Activated B cell treated with CpG ODN at 0.5 μM for 24 hours (primary cell): ENCODE measurements at regions not wholly inside any gene's neighbourhood (a gene's known extent, or its start where the extent isn't known, plus 50 kb on each side); places are given as distances from the start of the nearest gene placed in this dataset.

Source experiments
- ATAC-seq: fragments of 200-7000 bp; cut with Tn5 transposase; one replicate; pipeline ENCODE4 v1.10.0; 2021; ENCODE audit warnings: low read depth, mild to moderate bottlenecking, moderate library complexity
- CTCF ChIA-PET: fragments of 350-600 bp; sonication (Branson Sonifier 250); formaldehyde crosslinking; loops from one replicate; lab custom pipeline; 2021; ENCODE audit warnings: antibody characterized with exemption; lab: Charles Lee
- POLR2A ChIA-PET: fragments of 350-600 bp; sonication (Branson Sonifier 250); formaldehyde crosslinking; loops from one replicate; lab custom pipeline; 2021; ENCODE audit warnings: antibody characterized with exemption; lab: Charles Lee
- DNase-seq: peaks from one replicate; pipeline ENCODE4 v3.0.0; 2022
- H3K27ac Mint-ChIP-seq: one replicate; pipeline ENCODE4 v1.8.0; 2020; ENCODE audit warnings: mixed read lengths
- H3K27me3 Mint-ChIP-seq: one replicate; pipeline ENCODE4 v1.8.0; 2021; ENCODE audit warnings: mixed read lengths
- H3K36me3 Mint-ChIP-seq: one replicate; pipeline ENCODE4 v1.8.0; 2021; ENCODE audit warnings: low read depth, mixed read lengths
- H3K4me1 Mint-ChIP-seq: one replicate; pipeline ENCODE4 v1.8.0; 2021; ENCODE audit warnings: mixed read lengths
- H3K4me3 Mint-ChIP-seq: one replicate; pipeline ENCODE4 v1.8.0; 2020; ENCODE audit warnings: mild to moderate bottlenecking, mixed read lengths
- H3K9me3 Mint-ChIP-seq: one replicate; pipeline ENCODE4 v1.8.0; 2020; ENCODE audit warnings: mixed read lengths
- CTCF ChIP-seq: fragments of 200-600 bp; IDR thresholded peaks from one replicate; pipeline ENCODE4 v1.8.0; 2022; ENCODE audit warnings: antibody characterized with exemption, mild to moderate bottlenecking
- intact Hi-C: fragments of 100-400 bp; cut with micrococcal nuclease; formaldehyde crosslinking; loops from one replicate; pipeline ENCODE4 v1.15.1; 2024

- H3K27me3 Mint-ChIP-seq: peaks cover 17% of the 10 kb centered on the region
- no peak overlapping the region for H3K4me3 Mint-ChIP-seq
- H3K9me3 Mint-ChIP-seq: no peaks in the 10 kb centered on the region
- CTCF ChIA-PET: no interaction called here
- no peak for TF ChIP-seq CTCF
- ATAC-seq: no peak
- intact Hi-C loops: no loop called here
- peaks cover 14% of the 10 kb centered on the region for H3K4me1 Mint-ChIP-seq
- DNase-seq: no peak
- no peak overlapping the region for H3K27ac Mint-ChIP-seq
- no peaks in the 10 kb centered on the region for H3K36me3 Mint-ChIP-seq
- POLR2A ChIA-PET: no interaction called here
Measured at GRCh38 chr20:51119914-51120313, 97.0 kb upstream of the KCNG1 start.

- no peak overlapping the region for H3K4me3 Mint-ChIP-seq
- ATAC-seq (no peak), DNase-seq (no peak)
- H3K27ac Mint-ChIP-seq: no peak overlapping the region
- CTCF ChIA-PET: no interaction called here
- peaks cover 17% of the 10 kb centered on the region for H3K27me3 Mint-ChIP-seq
- H3K9me3 Mint-ChIP-seq: no peaks in the 10 kb centered on the region
- TF ChIP-seq CTCF: no peak
- POLR2A ChIA-PET: no interaction called here
- H3K4me1 Mint-ChIP-seq: peaks cover 14% of the 10 kb centered on the region
- H3K36me3 Mint-ChIP-seq: no peaks in the 10 kb centered on the region
- intact Hi-C loops: no loop called here
Measured at GRCh38 chr20:51118985-51119527, 96.1 kb upstream of the KCNG1 start.

GRCh38 chr20:51118216-51118615 lies 95.3 kb upstream of the KCNG1 start:
- Mint-ChIP-seq H3K9me3 (no peaks in the 10 kb centered on the region), H3K4me1 (peaks cover 13% of the 10 kb centered on the region), H3K36me3 (no peaks in the 10 kb centered on the region), H3K27ac (no peak overlapping the region), H3K27me3 (peaks cover 17% of the 10 kb centered on the region), H3K4me3 (no peak overlapping the region)
- ChIA-PET CTCF (no interaction called here), POLR2A (no interaction called here)
- ATAC-seq (no peak), DNase-seq (no peak)
- no peak for TF ChIP-seq CTCF
- intact Hi-C loops: no loop called here

- POLR2A ChIA-PET: interaction anchor here (0.5 kb wide), 1 partner anchor 51 kb away, joined by 6 read pairs; no protein-coding TSS in a partner anchor
- Mint-ChIP-seq H3K4me3 (no peak overlapping the region), H3K4me1 (peaks cover 7% of the 10 kb centered on the region), H3K27me3 (peaks cover 16% of the 10 kb centered on the region), H3K9me3 (no peaks in the 10 kb centered on the region), H3K27ac (no peak overlapping the region), H3K36me3 (no peaks in the 10 kb centered on the region)
- ATAC-seq (no peak), DNase-seq (no peak)
- CTCF ChIA-PET: interaction anchor here (1.0 kb wide), 1 partner anchor 11 kb away, joined by 3 read pairs; no protein-coding TSS in a partner anchor
- TF ChIP-seq CTCF: no peak
- intact Hi-C loops: no loop called here
Measured at GRCh38 chr20:51116765-51117686, 94.1 kb upstream of the KCNG1 start.

GRCh38 chr20:51111290-51111689 lies 88.4 kb upstream of the KCNG1 start:
- no peak for TF ChIP-seq CTCF
- intact Hi-C loops: no loop called here
- ChIA-PET POLR2A (no interaction called here), CTCF (no interaction called here)
- peaks cover 13% of the 10 kb centered on the region for H3K4me1 Mint-ChIP-seq
- DNase-seq: no peak
- H3K27me3 Mint-ChIP-seq: peaks cover 4% of the 10 kb centered on the region
- no peak overlapping the region for H3K4me3 Mint-ChIP-seq
- ATAC-seq: no peak
- no peaks in the 10 kb centered on the region for H3K9me3 Mint-ChIP-seq
- no peaks in the 10 kb centered on the region for H3K36me3 Mint-ChIP-seq
- H3K27ac Mint-ChIP-seq: no peak overlapping the region
